Thymus (tissue), 11 donors: ENCODE measurements at regions not wholly inside any gene's neighbourhood (a gene's known extent, or its start where the extent isn't known, plus 50 kb on each side); places are given as distances from the start of the nearest gene placed in this dataset.
A peak's percentile ranks its signal among the peaks of the same experiment; 100 is the strongest.

Experiments
- DNase-seq, 9 donors: peaks; one replicate each; pipeline ENCODE4 v3.0.0-alpha.2; 2013; ENCODE audit warnings: low spot score in 9 of 9, low read depth in 6 of 9, missing footprints in 1 of 9
- H3K27ac ChIP-seq, 2 donors: one replicate each; pipeline ENCODE4 v1.5.1; 2013; ENCODE audit warnings: control low read depth in 1 of 2, low read depth in 1 of 2, low read length in 1 of 2, mild to moderate bottlenecking in 1 of 2, moderate library complexity in 1 of 2
- H3K27me3 ChIP-seq, 2 donors: one replicate each; pipeline ENCODE4 v1.5.1; 2013; ENCODE audit warnings: low read length in 1 of 2; ENCODE audit not compliant: control insufficient read depth in 2 of 2, insufficient read depth in 1 of 2
- H3K36me3 ChIP-seq, 2 donors: one replicate each; pipeline ENCODE4 v1.5.1; 2013; ENCODE audit warnings: low read length in 1 of 2, mild to moderate bottlenecking in 1 of 2, moderate library complexity in 1 of 2; ENCODE audit not compliant: control insufficient read depth in 2 of 2, insufficient read depth in 2 of 2
- H3K4me1 ChIP-seq, 2 donors: one replicate each; pipeline ENCODE4 v1.5.1; 2013; ENCODE audit warnings: low read length in 2 of 2; ENCODE audit not compliant: control insufficient read depth in 2 of 2, insufficient read depth in 2 of 2
- H3K4me3 ChIP-seq, 2 donors: one replicate each; pipeline ENCODE4 v1.5.1; 2013; ENCODE audit warnings: low read length in 2 of 2, control low read depth in 1 of 2, mild to moderate bottlenecking in 1 of 2
- H3K9me3 ChIP-seq, 2 donors: one replicate each; pipeline ENCODE4 v1.5.1; 2013; ENCODE audit warnings: low read length in 1 of 2, mild to moderate bottlenecking in 1 of 2; ENCODE audit not compliant: control insufficient read depth in 2 of 2, insufficient read depth in 1 of 2
- WGBS: extraction: QIAGEN DNeasy Blood & Tissue Kit; methylation state at CpG from one replicate; pipeline ENCODE4 v1.1.7; 2013; 5-methylcytosine and 5-hydroxymethylcytosine counted together
- donor health status: healthy.

DNA sequence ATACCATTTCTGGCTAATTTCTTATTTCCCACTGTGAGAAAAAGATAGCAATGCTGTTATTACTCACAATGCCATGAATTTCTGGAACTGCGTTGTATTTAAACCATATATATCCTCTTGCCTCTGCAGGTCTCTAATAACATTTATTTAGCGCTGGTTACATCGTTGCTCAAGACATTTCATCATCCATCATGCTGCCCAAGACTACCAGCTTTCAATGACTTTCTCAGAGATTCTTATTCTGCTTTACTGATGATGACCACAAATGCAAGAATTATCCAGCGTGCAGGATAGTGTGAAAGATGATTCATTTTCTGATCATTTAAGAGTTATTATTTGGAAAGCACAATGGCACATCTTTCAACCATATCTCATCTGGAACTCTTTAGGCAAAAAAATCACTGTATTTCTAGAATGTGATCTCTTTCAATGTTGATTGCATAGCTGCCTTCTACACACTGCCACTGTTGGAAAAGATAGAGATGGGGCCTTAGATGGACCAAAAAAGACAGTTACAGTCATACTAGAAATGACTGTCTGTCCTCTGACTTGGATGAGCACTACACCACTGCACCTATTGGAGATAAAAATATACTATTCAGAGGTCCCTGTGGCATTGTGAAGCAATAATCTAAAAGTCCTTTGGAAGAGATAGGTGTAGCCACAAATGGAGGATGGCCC, 716.1 kb downstream of the NSUN3 start:
- Histone ChIP-seq H3K27ac (no peak overlapping the region), H3K36me3 (no peaks in the 10 kb centered on the region), H3K9me3 (no peaks in the 10 kb centered on the region), H3K4me3 (no peak overlapping the region), H3K27me3 (no peaks in the 10 kb centered on the region), H3K4me1 (no peaks in the 10 kb centered on the region)
- no peak for DNase-seq
- WGBS: 92% methylated on average over 4 of the region's 4 CpGs

DNA sequence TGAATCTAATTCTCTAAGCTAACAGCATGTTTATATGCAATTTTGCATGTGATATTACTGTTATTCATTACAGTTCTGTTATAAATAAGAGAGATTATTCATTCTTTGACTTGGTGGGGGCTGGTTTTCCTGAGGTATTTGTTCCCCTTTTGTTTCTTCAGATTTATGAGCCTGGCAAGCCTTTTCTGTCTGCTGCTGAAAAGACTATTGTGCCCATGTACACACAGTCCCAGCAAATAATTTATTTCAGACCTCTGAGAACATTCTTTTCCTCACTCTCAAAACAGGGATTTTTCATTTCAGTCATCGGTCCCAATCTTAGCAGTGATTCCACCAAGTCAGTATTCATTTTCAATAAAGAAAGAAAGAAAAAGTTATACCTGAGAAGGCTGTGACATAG, 716.8 kb downstream of the NSUN3 start:
- Histone ChIP-seq H3K4me3 (no peak overlapping the region), H3K4me1 (no peaks in the 10 kb centered on the region), H3K27me3 (no peaks in the 10 kb centered on the region), H3K27ac (no peak overlapping the region), H3K9me3 (no peaks in the 10 kb centered on the region), H3K36me3 (no peaks in the 10 kb centered on the region)
- no peak for DNase-seq
- 63% methylated on average over 1 of the region's 1 CpG for WGBS

DNA sequence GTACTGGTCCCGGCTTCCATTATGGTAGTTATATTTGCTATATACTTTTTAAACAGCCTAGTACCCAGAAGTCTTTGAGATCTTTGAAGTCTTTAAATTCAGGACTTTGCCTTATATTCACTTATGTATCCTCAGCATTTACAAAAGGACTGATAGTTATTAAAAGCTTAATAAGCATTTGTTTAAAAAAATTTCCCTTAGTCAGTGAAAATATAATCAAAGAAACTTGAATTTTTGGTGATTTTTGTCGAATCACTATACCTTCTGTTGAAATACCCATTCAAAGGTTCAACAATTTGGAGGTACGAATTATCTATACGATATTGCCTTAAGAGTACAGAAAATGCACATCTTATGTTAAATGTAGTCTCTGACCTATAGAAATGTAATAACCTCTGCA, 721.4 kb downstream of the NSUN3 start:
- Histone ChIP-seq H3K27ac (no peak overlapping the region), H3K9me3 (no peaks in the 10 kb centered on the region), H3K4me1 (no peaks in the 10 kb centered on the region), H3K27me3 (no peaks in the 10 kb centered on the region), H3K36me3 (no peaks in the 10 kb centered on the region), H3K4me3 (no peak overlapping the region)
- no peak for DNase-seq
- WGBS: 94% methylated on average over 4 of the region's 4 CpGs

DNA sequence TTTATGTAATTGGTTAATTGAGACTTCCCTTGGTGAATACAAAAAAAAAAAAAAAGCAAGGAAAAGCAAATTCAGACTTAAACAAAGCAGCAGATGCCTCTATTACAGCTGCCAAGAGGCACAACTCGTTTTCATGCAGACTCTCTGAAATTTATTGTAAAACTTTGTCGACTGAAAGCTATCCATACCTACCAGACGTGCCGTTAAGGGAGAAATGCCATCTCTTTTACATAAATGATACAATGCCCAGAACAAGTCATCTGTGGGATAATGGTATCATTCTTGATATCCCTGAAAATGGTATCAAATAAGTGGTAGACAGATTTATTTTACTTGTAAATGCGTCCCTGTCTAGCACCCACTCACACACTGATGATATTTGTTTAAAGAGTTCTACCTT, 724.2 kb downstream of the NSUN3 start:
- Histone ChIP-seq H3K36me3 (no peaks in the 10 kb centered on the region), H3K4me3 (no peak overlapping the region), H3K27me3 (no peaks in the 10 kb centered on the region), H3K27ac (no peak overlapping the region), H3K4me1 (no peaks in the 10 kb centered on the region), H3K9me3 (no peaks in the 10 kb centered on the region)
- WGBS: 89% methylated on average over 5 of the region's 5 CpGs
- no peak for DNase-seq

DNA sequence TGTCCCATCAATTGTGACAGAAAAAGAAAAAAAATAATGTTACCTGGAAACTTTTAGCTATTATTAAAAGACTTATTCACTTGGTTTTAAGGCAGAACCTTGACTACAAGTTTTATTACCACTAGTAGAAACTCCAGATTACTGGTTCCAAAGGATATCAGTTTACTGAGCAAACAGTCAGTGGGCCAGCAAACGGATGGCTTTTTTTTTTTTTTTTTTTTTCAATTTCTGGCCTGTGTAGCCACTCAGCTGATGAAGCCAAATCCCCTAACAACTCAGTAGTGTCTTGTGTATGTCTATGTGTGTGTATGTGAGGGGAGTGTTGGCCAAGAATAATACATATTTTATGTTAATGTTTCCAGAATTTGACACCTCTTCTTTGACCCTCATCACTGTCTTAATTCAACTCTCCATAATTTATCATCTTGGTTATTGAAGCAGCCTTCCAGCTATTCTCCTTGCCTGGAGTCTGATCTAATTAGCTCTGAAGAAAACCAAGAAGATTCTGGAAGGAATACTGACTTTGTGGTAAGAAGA, 724.9 kb downstream of the NSUN3 start:
- Histone ChIP-seq H3K9me3 (no peaks in the 10 kb centered on the region), H3K27ac (no peak overlapping the region), H3K4me3 (no peak overlapping the region), H3K4me1 (no peaks in the 10 kb centered on the region), H3K36me3 (no peaks in the 10 kb centered on the region), H3K27me3 (no peaks in the 10 kb centered on the region)
- peak in 1 of 9 donors; percentile 2 for DNase-seq
- 87% methylated on average over 1 of the region's 1 CpG for WGBS

DNA sequence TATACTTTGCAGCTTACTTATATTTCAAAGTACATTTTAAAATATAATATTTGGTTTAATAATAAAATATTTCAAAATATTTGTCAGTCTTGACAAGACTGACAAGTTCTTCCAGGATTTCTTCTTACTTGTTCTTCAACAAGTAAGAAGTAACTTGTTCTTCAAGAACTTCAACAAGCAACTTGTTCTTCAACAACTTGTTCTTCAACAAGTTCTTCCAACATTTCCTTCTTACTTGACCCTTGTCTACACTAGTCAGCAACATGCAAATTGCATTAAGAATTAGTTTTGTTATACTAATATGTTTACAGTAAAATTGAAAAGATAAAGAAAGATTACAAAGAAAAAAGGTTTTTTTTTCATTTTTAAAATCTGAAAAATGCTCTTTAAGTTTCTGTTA, 731.7 kb downstream of the NSUN3 start:
- no peaks in the 10 kb centered on the region for H3K4me1 ChIP-seq
- no peaks in the 10 kb centered on the region for H3K36me3 ChIP-seq
- no peak overlapping the region for H3K27ac ChIP-seq
- H3K4me3 ChIP-seq: no peak overlapping the region
- no peak for DNase-seq
- H3K27me3 ChIP-seq: no peaks in the 10 kb centered on the region
- peaks cover 0 to 6% of the 10 kb centered on the region in 2 donors for H3K9me3 ChIP-seq

DNA sequence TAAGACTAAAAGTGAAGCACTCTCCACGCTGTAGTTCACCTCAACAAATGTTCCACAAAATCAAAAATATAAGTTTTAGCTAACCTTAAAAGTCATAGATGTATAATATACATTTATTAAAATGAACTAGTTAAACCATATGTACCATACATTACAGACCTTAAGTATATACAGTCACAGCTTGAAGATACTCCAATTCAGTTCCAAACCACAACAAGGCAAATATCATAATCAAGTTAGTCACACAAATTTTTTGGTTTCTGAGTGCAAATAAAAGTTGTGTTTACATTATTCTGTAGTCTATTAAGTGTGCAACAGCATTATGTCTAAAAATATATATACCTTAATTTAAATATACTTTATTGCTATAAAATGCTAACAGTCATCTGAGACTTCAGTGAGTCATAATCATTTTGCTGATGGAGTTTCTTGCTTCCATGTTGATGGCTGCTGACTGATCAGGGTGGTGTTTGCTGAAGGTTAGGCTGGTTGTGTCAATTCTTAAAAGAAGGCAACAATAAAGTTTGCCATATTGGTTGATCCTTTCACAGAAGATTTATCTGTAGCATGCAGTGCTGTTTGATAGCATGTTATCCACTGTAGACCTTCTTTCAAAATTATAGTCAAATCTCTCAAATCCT, 736.7 kb downstream of the NSUN3 start:
- WGBS: 94% methylated on average over 1 of the region's 1 CpG
- Histone ChIP-seq H3K27ac (no peak overlapping the region), H3K36me3 (no peaks in the 10 kb centered on the region), H3K4me3 (no peak overlapping the region), H3K4me1 (no peaks in the 10 kb centered on the region), H3K9me3 (peaks cover 0 to 6% of the 10 kb centered on the region in 2 donors), H3K27me3 (no peaks in the 10 kb centered on the region)
- no peak for DNase-seq

DNA sequence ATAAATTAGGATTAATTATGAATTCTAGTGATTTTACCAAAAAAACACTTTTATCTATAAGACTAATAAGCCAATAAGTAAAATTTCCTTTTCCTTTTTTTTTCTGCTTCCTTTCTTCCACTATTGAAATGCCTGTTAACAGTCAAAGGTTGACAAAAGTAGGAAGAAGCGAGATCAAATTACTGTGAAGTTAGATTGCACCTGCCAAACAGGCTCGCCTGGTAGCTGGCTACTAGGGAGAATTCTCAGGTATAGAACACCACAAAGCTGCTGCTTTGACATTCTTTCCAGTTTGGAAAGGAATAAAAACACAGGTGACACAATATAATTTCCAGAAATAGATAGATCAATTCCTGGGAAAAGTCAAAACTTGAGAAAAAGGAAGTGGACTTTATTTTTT, 749.0 kb downstream of the NSUN3 start:
- Histone ChIP-seq H3K36me3 (no peaks in the 10 kb centered on the region), H3K4me3 (no peak overlapping the region), H3K27me3 (no peaks in the 10 kb centered on the region), H3K27ac (no peak overlapping the region), H3K9me3 (no peaks in the 10 kb centered on the region), H3K4me1 (no peaks in the 10 kb centered on the region)
- no peak for DNase-seq
- 94% methylated on average over 2 of the region's 2 CpGs for WGBS

DNA sequence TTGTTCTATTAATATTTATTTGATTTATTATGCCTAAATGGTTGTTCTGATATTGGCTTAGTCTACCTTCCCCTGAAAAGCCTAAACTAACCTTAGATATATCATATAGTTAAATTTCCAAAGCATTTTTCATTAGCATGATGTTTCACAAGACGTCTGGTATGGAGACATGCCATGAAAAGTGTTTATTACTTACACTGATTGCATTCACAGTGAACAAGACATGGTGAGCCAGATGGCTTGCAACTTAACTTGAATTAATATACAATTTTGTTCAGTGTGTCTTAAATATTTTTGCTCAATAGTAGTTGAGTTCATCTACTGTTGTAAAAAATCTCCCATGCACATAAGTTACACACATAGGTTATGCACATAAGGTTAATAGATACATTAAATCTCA, 758.4 kb downstream of the NSUN3 start:
- WGBS: 68% methylated on average over 1 of the region's 1 CpG
- Histone ChIP-seq H3K36me3 (no peaks in the 10 kb centered on the region), H3K4me1 (no peaks in the 10 kb centered on the region), H3K9me3 (no peaks in the 10 kb centered on the region), H3K27me3 (no peaks in the 10 kb centered on the region), H3K4me3 (no peak overlapping the region), H3K27ac (no peak overlapping the region)
- no peak for DNase-seq
